K562 (cell line): ENCODE measurements at regions not wholly inside any gene's neighbourhood (a gene's known extent, or its start where the extent isn't known, plus 50 kb on each side); places are given as distances from the start of the nearest gene placed in this dataset.

ENCODE experiments used
- CBFB ChIP-seq: sonication (generic); formaldehyde crosslinking; IDR thresholded peaks from 2 replicates; pipeline ENCODE4 v1.4.0; 2020; ENCODE audit warnings: mild to moderate bottlenecking, missing genetic modification reagents
- CXXC5 ChIP-seq: fragments of 250-450 bp; sonication (Bioruptor Pico); IDR thresholded peaks from 2 replicates; pipeline ENCODE4 v1.8.0; 2022; ENCODE audit warnings: inconsistent platforms, mild to moderate bottlenecking, moderate library complexity
- HNRNPL ChIP-seq: fragments of 200-400 bp; formaldehyde crosslinking; IDR thresholded peaks from 2 replicates; pipeline ENCODE4 v1.6.1; 2017; ENCODE audit warnings: low read depth, mild to moderate bottlenecking, low read length
- MEF2D ChIP-seq: conservative IDR thresholded peaks from 2 replicates; pipeline ENCODE4 v1.6.1; 2016; ENCODE audit warnings: low read depth, missing genetic modification characterization, missing compliant biosample characterization
- NFIX ChIP-seq: fragments of 250-450 bp; sonication (Bioruptor Pico); IDR thresholded peaks from 2 replicates; pipeline ENCODE4 v1.4.0; 2020; ENCODE audit warnings: low read depth, mild to moderate bottlenecking, moderate library complexity
- TCFL5 ChIP-seq: fragments of 250-450 bp; sonication (Bioruptor Pico); conservative IDR thresholded peaks from 2 replicates; pipeline ENCODE4 v1.6.1; 2021; ENCODE audit warnings: mild to moderate bottlenecking, moderate library complexity, matching md5 sums
- TF ChIP-seq, protein P1 (sequence below): fragments of 450-650 bp; formaldehyde crosslinking; IDR thresholded peaks from 2 replicates; pipeline ENCODE4 v1.4.0; 2022; ENCODE audit warnings: mild to moderate bottlenecking, moderate library complexity
- TF ChIP-seq, protein P2 (sequence below): fragments of 150-350 bp; IDR thresholded peaks from 2 replicates; pipeline ENCODE4 v1.6.1; 2014; ENCODE audit warnings: low read depth, mild to moderate bottlenecking, low read length, borderline replicate concordance
- TF ChIP-seq, protein P3 (sequence below): fragments of 250-450 bp; sonication (Bioruptor Pico); IDR thresholded peaks from 2 replicates; pipeline ENCODE4 v1.6.1; 2021; ENCODE audit warnings: mild to moderate bottlenecking

DNA sequence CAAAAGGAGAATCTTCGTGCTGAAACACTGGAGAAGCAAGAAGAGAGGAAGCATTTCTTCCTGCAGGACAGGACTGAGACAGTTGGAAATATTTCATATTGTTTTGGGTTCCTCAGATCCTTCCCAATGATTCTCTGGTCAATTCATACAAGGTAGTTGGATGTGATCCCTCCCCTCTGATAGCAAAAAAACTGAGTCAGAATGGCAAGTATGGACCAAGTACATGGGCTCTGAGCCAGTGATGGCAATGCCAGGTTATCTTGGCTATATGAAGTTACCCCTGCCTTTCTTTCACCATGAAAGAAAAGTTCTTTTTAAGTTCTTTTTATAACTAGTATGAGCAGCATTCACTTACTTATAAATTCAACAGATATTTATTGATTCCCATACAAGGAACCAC is 124.4 kb upstream of the PTPRZ1 start (continued):
- TF ChIP-seq CBFB (CRISPR knock-in tag) (no peak), CXXC5 (CRISPR knock-in tag) (no peak), NFIX (no peak), TCFL5 (CRISPR knock-in tag) (no peak), MEF2D (tag) (no peak), HNRNPL (no peak)
- TF ChIP-seq, protein P1, sequence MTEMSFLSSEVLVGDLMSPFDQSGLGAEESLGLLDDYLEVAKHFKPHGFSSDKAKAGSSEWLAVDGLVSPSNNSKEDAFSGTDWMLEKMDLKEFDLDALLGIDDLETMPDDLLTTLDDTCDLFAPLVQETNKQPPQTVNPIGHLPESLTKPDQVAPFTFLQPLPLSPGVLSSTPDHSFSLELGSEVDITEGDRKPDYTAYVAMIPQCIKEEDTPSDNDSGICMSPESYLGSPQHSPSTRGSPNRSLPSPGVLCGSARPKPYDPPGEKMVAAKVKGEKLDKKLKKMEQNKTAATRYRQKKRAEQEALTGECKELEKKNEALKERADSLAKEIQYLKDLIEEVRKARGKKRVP = no peak
- TF ChIP-seq, protein P2, sequence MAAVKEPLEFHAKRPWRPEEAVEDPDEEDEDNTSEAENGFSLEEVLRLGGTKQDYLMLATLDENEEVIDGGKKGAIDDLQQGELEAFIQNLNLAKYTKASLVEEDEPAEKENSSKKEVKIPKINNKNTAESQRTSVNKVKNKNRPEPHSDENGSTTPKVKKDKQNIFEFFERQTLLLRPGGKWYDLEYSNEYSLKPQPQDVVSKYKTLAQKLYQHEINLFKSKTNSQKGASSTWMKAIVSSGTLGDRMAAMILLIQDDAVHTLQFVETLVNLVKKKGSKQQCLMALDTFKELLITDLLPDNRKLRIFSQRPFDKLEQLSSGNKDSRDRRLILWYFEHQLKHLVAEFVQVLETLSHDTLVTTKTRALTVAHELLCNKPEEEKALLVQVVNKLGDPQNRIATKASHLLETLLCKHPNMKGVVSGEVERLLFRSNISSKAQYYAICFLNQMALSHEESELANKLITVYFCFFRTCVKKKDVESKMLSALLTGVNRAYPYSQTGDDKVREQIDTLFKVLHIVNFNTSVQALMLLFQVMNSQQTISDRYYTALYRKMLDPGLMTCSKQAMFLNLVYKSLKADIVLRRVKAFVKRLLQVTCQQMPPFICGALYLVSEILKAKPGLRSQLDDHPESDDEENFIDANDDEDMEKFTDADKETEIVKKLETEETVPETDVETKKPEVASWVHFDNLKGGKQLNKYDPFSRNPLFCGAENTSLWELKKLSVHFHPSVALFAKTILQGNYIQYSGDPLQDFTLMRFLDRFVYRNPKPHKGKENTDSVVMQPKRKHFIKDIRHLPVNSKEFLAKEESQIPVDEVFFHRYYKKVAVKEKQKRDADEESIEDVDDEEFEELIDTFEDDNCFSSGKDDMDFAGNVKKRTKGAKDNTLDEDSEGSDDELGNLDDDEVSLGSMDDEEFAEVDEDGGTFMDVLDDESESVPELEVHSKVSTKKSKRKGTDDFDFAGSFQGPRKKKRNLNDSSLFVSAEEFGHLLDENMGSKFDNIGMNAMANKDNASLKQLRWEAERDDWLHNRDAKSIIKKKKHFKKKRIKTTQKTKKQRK = no peak
- TF ChIP-seq, protein P3, sequence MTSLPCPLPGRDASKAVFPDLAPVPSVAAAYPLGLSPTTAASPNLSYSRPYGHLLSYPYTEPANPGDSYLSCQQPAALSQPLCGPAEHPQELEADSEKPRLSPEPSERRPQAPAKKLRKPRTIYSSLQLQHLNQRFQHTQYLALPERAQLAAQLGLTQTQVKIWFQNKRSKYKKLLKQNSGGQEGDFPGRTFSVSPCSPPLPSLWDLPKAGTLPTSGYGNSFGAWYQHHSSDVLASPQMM (CRISPR knock-in tag) = no peak
- TF ChIP-seq, all 486 proteins: peak for 0
